ENCODE measurements at regions not wholly inside any gene's neighbourhood (a gene's known extent, or its start where the extent isn't known, plus 50 kb on each side); places are given as distances from the start of the nearest gene placed in this dataset.

DNA sequence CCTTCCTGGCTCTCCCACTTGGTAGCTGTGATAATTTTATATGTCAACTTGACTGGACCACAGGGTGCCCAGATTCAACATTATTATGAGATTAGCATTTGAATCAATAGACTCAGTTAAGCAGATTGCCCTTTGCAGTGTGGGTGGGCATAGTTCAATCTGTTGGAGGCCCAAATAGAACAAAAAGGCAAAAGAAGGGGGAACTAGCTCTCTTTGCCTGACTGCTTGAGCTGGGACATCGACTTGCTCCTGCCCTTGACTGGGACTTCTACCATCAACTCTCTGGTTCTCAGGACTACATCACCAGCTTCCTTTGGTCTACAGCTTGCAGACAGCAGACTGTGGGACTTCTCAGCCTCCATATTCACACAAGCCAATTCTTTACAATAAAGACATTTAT lies 1189.2 kb downstream of the BCL11B start:
- DNase-seq, result no peak

DNA sequence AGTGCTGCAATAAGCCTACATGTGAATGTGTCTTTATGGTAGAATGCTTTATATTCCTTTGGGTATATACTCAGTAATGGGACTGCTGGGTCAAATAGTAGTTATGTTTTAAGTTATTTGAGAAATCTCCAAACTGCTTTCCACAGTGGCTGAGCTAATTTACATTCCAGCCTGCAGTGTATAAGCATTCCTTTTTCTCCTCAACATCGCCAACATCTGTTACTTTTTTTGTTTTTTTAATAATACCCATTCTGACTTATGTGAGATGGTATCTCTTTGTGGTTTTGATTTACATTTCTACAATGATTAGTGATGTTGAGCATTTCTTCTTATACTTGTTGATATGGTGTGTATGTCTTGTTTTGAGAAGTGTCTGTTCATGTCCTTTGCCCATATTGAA lies 1186.2 kb downstream of the BCL11B start:
- DNase-seq, result no peak

DNA sequence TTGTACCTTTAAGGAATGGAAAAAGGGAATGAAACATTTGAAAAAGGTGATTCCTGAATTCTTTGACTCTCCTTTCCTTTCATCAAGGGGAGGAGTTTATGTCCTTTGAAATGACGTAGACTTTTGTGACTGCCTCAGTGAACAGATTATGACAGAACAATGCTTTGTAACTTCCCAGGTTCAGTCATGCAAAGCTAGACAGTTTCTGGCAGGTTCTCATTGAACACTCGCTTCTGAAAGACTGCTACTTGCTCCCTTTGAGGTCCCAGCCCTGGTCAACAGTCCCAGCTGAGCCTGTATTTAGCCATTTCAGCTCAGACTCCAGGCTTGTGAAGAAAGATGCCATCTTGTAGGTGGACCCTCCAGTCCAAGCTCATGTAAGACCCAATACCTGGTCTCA lies 1178.9 kb downstream of the BCL11B start:
- no peak for DNase-seq

DNA sequence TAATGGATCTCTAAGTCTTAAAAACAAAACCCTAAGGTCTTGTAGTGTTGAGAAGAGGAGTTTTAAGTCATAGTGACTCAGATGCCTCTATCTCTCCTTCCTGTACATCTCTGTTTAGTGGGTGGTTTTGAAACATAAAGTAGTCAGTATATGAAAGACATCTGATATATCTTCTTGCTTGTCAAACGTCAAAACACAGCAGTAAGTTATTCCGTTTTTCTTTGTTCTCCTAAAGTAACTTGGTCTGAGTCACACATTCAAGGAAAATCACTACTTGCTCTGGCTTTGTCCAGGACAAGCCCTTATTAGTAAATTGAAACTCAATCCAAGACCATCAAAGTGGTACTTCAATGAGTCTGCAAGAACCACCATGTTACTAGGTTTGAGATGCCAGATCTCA lies 1172.5 kb downstream of the BCL11B start:
- no peak for DNase-seq

DNA sequence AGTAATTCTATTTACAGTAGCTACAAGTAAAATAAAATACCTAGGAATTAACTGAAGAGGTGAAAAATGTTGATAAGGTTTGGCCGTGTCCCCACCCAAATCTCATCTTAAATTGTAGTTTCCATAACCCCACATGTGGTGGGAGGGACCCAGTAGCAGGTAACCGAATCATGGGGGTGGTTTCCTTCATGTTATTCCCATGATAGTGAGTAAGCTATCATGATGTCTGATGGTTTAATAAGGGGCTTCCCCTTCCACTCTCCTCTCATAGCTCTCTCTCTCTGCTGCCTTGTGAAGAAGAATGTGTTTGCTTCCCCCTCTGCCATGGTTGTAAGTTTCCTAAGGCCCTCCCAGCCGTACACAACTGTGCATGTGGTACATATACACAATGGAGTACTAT lies 1170.7 kb downstream of the BCL11B start:
- DNase-seq, result no peak

DNA sequence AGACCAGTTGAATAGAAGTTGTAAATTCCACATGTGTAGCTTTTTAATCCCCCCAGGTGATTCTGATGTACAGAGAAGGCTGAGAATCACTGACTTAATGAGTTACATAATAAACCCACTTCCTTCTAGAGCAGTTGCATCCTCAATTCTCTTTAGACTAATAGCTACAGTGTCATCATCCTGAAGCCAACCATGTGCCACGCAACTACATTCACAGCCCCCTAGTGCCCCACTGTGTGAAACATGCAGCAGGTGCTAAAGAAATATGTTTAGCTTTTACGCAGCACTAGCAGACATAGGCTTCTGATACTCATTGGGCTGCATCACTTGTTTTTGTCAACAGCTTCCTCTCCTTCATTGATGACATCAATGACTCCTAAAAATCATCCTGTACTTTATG lies 1168.3 kb downstream of the BCL11B start:
- peak in 5 of 6 experiments; percentile 17 to 58 (median 56) for DNase-seq

DNA sequence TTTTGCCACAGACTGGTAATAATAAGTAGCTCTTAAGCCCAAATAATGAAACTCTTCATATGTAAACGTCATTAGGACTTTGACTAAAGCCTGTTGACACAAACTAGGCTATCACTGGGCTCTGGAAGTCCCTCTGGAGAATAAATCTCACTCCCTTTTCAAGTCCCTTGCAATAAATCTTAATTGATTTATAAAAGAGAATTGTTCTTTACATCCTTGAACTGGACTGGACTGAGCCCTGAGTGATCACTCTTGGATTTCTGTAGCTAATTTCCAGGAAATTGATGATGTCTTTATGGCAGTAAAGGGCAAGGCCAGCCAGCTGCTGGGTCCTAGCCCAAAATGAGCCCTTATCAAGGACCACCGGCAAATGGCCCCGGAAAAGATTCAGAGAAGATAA lies 1162.7 kb downstream of the BCL11B start:
- DNase-seq, result no peak

DNA sequence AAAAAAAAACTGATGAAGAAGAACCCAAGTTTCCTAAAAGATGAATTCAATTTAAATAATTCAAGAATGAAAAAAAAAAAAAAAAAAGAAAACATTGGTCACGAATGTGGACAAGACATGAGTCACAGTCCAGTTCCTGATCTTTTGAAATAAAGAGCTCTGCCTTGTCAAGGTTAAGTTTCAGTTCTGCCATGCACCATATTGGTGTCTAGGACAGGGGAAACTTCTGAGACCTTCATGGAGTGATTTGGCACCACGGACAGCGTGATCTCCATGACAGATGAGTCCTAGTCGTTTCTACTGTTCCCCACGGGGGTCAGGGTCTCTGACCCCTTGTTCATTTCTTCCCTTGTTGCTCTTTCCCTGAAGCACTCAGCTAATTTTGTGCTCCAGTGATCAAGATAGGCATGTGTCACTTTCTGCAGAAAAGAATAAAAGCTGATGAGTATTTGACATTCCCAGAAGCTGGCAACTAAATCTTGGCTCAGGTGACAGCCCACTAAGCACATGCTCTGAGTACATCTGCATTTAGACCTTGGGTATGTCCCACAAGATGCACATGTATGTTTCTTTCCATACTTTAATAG lies 1159.7 kb downstream of the BCL11B start:
- no peak for DNase-seq

DNA sequence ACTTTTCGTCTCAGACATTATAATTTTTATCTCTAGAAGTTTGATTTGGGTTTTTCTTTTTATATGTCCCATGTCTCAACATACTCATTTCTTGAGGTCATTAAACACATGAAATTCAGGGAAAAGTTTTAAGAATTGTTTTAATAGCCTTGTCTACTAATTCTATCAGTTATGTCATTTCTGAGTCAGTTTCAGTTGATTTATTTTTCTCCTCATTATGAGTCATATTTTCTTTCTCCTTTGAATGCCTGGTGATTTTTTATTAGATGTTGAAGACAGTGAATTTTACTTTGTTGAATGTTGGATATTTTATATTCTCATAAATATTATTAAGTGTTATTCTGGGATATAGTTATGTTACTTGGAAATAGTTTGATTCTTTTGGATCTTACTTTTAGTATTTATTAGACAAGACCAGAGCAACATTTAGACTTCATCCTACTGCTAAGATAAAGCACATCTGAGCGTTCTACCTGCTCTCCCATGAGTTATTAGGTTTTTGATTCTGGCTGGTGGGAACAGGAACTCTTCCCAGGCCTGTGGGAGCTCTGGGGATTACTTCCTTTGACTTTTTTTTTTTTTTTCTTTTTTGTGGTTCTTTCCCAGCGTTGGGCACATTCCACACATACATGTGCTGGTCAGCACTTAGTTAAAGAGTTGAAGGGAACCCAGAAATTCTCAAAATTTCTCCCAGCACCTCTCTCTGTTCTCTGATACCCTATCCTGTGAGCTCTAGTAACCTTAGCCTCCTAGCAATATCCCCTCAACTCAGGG lies 1157.7 kb downstream of the BCL11B start:
- no peak for DNase-seq

DNA sequence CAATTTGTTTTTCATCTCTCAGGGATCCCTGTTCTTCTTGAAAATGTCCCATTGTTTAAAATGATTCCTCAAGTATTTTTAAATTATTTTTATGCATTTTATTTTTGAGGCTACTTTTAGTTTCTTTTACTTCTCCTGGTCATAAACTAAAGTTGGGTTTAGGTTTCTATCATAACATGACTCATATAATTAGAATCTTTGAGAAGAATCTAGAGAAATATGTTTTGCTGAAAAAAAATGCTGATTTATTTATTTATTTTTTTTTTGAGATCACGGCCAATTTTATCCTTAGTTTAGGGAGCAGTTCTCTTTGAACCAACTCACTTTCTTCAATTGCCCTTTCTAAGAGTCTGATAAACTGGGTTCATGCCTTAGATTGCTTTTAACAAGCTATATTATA lies 1157.1 kb downstream of the BCL11B start:
- DNase-seq, result no peak

DNA sequence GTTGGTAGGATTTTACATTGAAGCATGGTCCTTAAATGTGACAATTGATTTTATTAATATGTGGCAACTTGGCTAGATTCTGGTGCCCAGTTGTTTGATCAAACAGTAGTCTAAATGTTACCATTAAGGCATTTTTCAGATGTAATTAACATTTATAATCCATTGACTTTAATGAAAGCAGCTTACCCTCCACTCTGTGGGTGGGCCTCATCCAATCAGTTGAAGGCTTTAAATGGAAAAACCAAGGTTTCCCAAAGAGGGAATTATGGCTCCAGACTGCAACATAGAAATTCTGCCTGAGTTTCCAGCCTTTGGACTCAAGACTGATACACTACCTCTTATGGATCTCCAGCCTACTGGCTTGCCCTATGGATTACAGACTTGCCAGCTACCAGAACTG lies 1153.2 kb downstream of the BCL11B start:
- no peak for DNase-seq

DNA sequence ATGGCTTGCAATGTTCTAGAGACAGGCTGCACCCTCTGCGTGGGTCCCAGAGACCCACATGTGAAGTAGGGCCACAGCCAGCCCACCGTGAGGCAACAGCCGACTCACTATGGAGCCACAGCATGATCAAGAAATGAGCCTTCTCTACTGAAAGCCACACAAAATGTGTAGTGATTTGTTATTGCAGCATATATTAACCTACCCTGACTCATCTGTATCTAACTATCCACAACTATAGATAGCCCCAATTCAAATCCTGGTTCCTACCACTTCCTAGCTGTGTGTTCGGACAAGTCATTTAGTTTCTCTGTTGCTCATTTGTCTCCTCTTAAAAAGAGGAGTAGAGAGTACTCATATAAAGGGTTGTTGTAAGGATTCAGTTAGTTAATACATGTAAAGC lies 1152.3 kb downstream of the BCL11B start:
- no peak for DNase-seq

DNA sequence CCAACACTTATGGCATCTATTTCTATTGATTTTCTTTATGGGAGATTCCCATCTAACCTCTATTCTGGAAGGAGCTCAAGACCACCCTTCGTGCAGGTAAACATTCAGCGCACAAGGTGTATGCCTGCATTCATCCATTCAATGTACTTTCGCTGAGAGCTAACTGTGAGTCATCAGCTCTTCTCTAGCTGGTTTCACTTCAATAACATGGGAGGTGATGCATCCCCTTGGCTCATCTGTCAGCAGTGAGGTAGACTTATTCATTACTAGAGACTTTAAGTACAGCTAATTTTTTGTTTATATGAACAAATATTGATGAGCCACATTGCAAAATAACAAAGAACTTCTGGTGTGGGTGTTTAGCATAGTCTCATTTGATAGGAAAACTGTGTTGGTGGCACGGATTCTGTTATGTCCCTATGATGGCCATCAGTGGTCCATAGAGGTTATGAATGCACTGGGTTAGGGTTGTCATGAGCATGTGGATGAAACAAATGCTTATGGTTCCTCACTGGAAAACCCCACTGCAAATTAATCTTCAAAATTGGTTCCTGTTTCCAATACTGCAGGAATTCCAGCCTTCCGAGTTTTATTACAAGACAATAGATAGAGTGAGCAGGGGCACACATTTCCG lies 1151.0 kb downstream of the BCL11B start:
- DNase-seq, result no peak

DNA sequence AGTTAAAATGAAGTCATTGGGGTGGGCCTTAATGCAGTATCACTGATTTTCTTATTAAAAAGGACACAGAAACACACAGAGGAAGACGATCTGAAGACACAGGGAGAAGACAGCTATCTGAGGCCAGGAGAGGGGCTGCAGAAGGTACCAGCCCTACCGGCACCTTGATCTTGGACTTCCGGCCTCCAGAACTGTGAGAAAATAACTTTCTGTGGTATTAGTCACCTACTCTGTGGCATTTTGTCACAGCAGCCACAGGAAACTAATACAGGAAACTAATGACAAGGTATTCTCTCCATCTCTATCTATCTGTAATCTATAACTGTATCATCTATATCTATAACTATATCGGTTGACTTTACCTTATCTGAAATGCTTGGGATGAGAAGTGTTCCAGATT lies 1149.5 kb downstream of the BCL11B start:
- DNase-seq, result no peak

DNA sequence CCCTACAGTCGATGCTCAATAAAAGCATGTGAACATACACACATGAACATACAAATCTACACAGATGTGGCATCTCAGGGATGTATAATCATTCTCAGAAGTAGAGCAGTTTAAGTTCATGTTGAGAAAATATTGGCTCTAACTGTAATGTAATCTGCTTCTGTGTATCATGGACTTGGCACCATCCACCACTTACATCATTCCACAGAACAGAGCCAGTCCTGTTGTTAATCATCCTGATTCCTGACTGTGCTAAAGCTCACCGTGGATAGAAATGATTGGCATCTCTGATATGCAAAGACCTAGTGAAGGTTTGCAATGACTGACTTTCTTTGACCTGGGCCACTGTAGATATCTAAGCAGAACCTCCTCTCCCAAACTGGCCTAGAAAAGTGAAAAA lies 1141.3 kb downstream of the BCL11B start:
- DNase-seq, result no peak

DNA sequence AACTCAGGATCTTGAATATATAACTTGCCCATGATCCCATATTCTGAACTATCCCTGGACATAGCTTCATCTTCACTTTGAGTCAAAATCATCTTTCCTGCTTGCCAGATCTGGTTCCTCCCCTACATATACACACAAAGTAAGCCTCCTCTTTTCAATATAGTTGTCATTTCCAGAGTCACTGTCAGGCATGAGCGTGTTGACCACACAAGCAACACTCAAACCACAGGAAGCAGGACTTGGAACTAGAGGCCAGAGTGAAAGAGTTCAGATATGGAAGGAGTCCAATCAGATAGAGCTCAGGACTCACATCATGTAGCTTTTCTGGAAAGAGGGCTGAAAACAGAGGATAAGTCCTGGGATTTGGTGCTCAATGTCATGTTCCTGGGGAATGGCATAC lies 1140.6 kb downstream of the BCL11B start:
- no peak for DNase-seq

DNA sequence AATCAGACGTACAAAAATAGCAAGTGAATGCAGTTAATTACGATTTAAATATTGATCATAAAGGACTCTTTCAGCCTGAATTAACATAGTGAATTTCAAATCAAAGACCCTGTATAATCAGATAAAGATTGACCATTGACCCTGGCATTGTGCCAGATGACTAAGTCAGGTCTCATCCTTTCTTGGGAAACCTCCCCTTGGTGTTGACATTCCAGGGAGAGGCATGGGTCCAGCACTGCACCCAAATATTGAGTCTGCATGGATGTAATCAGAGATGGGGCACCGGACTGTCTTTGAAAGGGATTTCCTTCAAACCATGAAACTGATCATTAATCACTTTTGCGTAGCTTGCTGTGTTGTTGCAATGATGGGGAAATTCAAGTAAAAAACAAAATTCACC lies 1138.2 kb downstream of the BCL11B start:
- no peak for DNase-seq

DNA sequence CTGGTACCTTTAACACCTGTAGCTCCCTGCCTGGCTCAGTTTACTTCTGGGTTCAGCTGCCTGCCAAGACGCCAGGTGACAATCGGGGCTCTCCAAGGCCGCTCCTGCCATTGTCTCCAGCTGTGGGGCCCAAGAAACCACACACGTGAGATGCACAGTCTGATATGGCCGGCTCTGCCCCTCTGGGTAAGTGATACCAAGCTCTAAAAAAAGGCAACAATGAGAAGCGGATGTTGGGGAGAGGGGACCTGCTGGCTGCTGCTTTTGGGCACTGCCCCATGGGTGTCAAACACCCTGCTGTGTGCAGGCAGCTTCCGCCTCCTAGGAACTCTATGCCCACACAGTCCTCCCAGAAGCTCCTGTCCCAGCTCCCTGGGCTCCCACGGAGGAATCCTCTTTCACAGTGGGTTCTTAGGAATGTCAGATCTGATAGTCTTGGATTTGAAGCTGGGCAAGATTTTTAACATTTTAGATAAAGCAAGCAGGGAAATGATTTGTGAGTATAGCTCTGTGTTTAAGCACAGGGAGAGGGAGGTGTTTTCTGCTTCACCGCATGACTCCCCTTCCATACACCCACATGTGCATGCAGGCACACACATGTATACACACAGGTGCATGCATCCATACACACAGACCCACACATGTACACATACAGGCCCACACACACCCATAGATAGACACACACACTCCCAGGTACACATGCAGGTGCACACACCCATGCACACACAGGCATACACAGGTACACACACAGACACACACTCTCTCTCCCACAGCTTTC lies 1135.8 kb downstream of the BCL11B start:
- peak in 5 of 6 experiments; percentile 33 to 67 (median 52) for DNase-seq

DNA sequence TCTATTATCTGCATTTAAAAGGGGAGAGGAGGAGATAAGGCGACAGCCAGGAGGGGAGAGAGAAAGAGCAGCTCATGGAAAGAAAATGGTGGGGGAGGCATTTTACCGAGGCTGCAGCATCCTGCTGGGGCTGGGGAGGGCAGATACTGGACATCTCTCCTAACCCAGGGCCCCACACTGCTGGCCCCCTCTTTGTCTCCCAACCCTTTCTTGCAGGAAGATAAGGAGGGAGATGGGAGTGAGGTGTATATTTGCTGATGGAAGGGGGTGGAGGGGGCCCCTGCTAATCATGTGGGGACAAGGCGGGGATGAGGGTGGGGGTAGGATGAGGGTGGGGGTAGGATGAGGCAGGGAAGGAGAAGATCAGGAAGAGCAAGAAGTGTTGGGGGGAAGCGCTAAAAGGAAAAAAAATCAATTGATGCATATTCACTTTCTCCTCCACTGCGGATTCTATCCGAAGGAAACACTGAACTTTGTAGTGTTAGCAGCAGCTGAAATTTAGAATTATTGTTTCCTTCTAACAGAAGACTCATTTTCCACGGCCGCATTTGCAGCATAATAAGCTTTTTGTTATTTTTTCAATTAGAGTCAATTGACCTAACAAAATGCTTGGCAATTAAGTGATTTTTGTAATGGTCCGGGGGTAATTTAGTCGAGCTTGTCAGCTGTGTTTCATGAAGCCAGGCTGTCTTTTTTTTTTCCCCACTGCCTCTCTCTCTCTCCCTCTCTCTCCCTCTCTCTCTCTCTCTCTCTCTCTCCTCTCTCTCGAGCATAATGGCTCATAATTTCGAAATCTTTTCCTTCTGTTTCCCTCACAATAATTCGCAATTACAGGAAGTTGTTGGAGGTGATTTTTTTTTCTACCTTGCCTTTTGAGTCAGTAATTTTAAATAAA lies 1134.6 kb downstream of the BCL11B start:
- peak in 3 of 6 experiments; percentile 31 to 61 (median 61) for DNase-seq

DNA sequence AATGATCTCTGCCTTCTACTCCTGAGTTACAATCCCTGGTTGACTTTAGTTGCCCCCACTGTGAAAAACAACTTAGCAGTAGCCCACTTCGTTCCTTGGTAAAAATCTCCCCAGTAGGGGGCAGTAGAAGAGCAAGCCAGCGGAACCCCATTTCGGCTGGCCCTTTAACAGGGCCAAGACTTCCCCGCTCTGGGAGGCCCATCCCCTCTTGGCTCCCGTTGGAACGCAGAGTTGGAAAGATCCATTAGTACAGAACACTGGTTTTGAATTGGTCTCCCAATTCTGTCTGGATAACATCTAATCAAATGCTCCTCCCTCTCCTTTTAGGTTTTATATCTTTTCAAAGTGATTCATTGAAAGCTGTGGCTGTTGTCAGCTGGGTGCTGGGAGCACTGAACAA lies 1133.3 kb downstream of the BCL11B start:
- peak; percentile 39 to 87 (median 56) for DNase-seq

DNA sequence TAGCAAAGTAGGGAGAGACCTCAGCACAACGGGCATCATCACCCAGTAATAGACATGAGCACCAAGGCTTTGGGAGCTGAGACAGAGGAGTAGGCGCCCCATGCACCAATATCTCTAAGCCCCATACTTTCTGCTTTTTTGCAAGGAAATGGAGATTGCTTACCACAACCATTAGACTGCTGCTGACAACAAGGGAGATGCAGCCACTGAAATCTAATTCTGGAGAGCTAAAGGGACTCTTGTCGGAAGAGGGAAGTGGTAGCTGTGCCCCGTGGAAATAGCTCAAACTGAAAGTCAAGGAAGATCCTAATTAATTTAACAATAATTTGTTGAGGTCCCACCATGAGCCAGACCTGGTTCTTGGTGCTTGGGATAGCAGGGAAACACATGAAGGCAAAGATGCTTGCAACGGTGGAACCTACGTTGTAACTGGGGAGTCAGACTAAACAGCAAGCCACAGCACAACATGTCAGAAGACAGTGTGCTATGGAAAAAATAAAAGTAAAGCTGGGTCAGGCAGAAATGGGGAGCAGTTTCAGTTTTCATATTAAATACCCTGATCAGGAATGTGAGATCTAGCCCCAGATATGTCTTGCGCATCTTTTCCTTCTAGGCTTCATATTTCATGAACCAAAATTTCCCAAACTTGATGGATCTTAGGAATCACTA lies 1131.0 kb downstream of the BCL11B start:
- DNase-seq, result peak in 4 of 6 experiments; percentile 20 to 61 (median 40)

DNA sequence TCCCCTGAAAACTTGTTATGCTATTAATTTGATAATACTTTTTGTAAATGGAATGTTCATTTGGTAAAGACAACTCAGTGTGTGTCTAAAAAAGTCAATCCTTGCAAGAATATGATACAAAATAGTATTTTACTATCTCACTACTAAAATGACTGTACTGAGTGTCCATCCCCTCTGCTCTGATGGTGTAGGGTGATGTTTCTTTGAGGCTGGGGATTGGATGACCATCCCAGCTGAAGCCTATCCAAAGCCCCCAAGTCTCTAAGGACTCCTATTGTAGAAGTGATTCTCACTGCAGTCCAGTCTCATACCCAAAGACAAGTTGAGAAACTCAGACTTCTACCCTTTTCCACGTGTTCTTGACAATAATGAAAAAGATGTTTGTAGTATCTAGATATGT lies 1128.4 kb downstream of the BCL11B start:
- no peak for DNase-seq
